Upper lobe of right lung (tissue), 1 donor: ENCODE measurements at regions not wholly inside any gene's neighbourhood (a gene's known extent, or its start where the extent isn't known, plus 50 kb on each side); places are given as distances from the start of the nearest gene placed in this dataset.

Experiments
- ATAC-seq: fragments of 200-7000 bp; cut with Tn5 transposase; one replicate; pipeline ENCODE4 v1.9.1; 2020; ENCODE audit warnings: mild to moderate bottlenecking, moderate library complexity
- DNase-seq: peaks from one replicate; pipeline ENCODE4 v3.0.0-alpha.2; 2020
- H3K27ac ChIP-seq: fragments of 200-600 bp; one replicate; pipeline ENCODE4 v1.8.0; 2022
- H3K27me3 ChIP-seq: fragments of 200-600 bp; one replicate; pipeline ENCODE4 v1.8.0; 2022; ENCODE audit warnings: mild to moderate bottlenecking
- H3K36me3 ChIP-seq: fragments of 200-600 bp; one replicate; pipeline ENCODE4 v1.8.0; 2022
- H3K4me1 ChIP-seq: fragments of 200-600 bp; one replicate; pipeline ENCODE4 v1.8.0; 2022
- H3K4me3 ChIP-seq: fragments of 200-600 bp; one replicate; pipeline ENCODE4 v1.8.0; 2022; ENCODE audit warnings: mild to moderate bottlenecking
- H3K9me3 ChIP-seq: fragments of 200-600 bp; one replicate; pipeline ENCODE4 v1.8.0; 2022
- intact Hi-C: fragments of 100-400 bp; cut with DNase I; formaldehyde crosslinking; loops from one replicate; pipeline ENCODE4 v1.11.0; 2022
- TF ChIP-seq, protein P1 (sequence below): fragments of 200-600 bp; IDR thresholded peaks from one replicate; pipeline ENCODE4 v1.8.0; 2022; ENCODE audit warnings: antibody characterized with exemption
- donor health status: DM: no; HTN: yes; CAD: no; lungs with severe emphysema.

DNA sequence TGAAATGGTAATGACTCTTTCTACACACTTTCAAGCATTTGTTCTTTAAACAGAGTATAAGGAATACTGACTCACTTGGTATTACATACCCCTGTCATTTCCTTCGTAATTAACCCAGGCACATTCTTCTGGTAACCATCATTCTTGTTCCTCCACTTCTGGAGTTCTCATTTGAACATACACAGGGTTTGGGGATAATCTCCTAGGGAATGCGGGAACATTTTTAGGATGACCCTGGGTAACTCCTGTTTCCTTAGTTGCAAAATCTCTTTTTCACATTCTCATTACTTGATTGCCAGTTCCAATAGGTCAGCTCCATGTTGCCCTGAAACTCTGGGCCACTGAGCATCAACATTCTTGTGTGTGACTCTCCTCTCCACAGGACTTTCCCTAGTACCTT lies 51.5 kb upstream of the E2F3 start:
- intact Hi-C loops = no loop called here
- no peaks in the 10 kb centered on the region for H3K27me3 ChIP-seq
- no peak for ATAC-seq
- DNase-seq = no peak
- H3K9me3 ChIP-seq = no peaks in the 10 kb centered on the region
- H3K4me3 ChIP-seq = no peak overlapping the region
- no peak overlapping the region for H3K27ac ChIP-seq
- TF ChIP-seq, protein P1, sequence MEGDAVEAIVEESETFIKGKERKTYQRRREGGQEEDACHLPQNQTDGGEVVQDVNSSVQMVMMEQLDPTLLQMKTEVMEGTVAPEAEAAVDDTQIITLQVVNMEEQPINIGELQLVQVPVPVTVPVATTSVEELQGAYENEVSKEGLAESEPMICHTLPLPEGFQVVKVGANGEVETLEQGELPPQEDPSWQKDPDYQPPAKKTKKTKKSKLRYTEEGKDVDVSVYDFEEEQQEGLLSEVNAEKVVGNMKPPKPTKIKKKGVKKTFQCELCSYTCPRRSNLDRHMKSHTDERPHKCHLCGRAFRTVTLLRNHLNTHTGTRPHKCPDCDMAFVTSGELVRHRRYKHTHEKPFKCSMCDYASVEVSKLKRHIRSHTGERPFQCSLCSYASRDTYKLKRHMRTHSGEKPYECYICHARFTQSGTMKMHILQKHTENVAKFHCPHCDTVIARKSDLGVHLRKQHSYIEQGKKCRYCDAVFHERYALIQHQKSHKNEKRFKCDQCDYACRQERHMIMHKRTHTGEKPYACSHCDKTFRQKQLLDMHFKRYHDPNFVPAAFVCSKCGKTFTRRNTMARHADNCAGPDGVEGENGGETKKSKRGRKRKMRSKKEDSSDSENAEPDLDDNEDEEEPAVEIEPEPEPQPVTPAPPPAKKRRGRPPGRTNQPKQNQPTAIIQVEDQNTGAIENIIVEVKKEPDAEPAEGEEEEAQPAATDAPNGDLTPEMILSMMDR = no peak
- H3K36me3 ChIP-seq = no peaks in the 10 kb centered on the region
- H3K4me1 ChIP-seq = no peaks in the 10 kb centered on the region

DNA sequence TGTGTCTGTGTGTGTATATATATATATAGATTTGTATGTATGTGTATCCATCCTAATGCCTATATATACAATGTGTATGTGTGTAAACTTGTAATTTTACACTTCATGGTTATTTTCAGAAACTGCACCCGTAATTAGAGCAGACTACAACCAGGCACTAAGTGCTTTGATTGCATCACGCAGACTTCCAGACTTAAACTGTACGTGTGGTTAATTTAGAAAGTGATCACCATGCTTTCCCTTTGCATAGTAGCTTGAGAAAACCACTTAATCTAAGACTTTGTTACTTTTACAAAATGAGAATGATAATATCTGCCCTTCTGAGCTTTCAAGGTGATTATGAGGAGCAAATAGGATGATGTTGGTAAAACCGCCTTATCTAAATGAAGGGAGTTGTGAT lies 50.1 kb upstream of the E2F3 start:
- no peaks in the 10 kb centered on the region for H3K4me1 ChIP-seq
- intact Hi-C loops = no loop called here
- TF ChIP-seq, protein P1 = no peak
- H3K4me3 ChIP-seq = no peak overlapping the region
- H3K27me3 ChIP-seq = no peaks in the 10 kb centered on the region
- no peak for ATAC-seq
- H3K36me3 ChIP-seq = no peaks in the 10 kb centered on the region
- H3K9me3 ChIP-seq = no peaks in the 10 kb centered on the region
- DNase-seq = no peak
- H3K27ac ChIP-seq = no peak overlapping the region
